ENCODE measurements at regions not wholly inside any gene's neighbourhood (a gene's known extent, or its start where the extent isn't known, plus 50 kb on each side); places are given as distances from the start of the nearest gene placed in this dataset.

GRCh38 chrY:16454799-16455198 lies 1425.2 kb downstream of the CDY2B start:
- Histone ChIP-seq H3K18ac (ENCODE audit: extremely low read depth, low read length) (no peak overlapping the region), H3K9ac (replicated peaks in 1 of 4; ENCODE audit: extremely low read depth in 1 of 4, low read depth in 3 of 4, low read length in 3 of 4) (no peak overlapping the region), H2BK12ac (ENCODE audit: low read depth, low read length) (no peak overlapping the region), H3K23ac (ENCODE audit: insufficient read length) (no peak overlapping the region), H3K4me2 (ENCODE audit: insufficient read depth in 1 of 2, low read depth in 2 of 2, low read length in 2 of 2) (no peak overlapping the region), H3K56ac (replicated peaks; ENCODE audit: insufficient read length, low read depth, low read length) (no peak overlapping the region), H3K27ac (ENCODE audit: low read depth, low read length) (no peak overlapping the region), H4K5ac (ENCODE audit: insufficient read length, low read depth, low read length) (no peak overlapping the region), H4K20me1 (replicated peaks in 1 of 2; ENCODE audit: control insufficient read depth in 1 of 2, insufficient read depth in 2 of 2, low read length in 2 of 2) (no peaks in the 10 kb centered on the region), H2BK120ac (replicated peaks; ENCODE audit: low read depth, low read length) (no peak overlapping the region), H4K91ac (replicated peaks; ENCODE audit: insufficient read length, low read length) (no peak overlapping the region), H4K8ac (ENCODE audit: extremely low read depth, insufficient read depth, low read length) (no peak overlapping the region), H3K79me1 (ENCODE audit: low read depth, low read length) (no peaks in the 10 kb centered on the region), H2AK5ac (ENCODE audit: low read depth, low read length) (no peak overlapping the region), H3K36me3 (ENCODE audit: control insufficient read depth in 2 of 4, insufficient read depth in 4 of 4, low read length in 3 of 4) (no peaks in the 10 kb centered on the region), H3K79me2 (ENCODE audit: control insufficient read depth in 1 of 2, insufficient read depth in 2 of 2, low read length in 2 of 2) (no peaks in the 10 kb centered on the region), H2BK5ac (ENCODE audit: low read depth, low read length) (no peak overlapping the region), H3K23me2 (ENCODE audit: low read depth, low read length) (no peaks in the 10 kb centered on the region), H3K4me3 (ENCODE audit: extremely low read depth in 1 of 4, insufficient read depth in 2 of 4, low read depth in 3 of 4, low read length in 4 of 4) (no peak overlapping the region), H2AFZ (ENCODE audit: low read length) (no peak overlapping the region), H3K4ac (replicated peaks; ENCODE audit: insufficient read length, low read depth, low read length) (no peak overlapping the region), H3K9me3 (ENCODE audit: insufficient read depth in 2 of 2, low read depth in 1 of 2, low read length in 1 of 2) (no peaks in the 10 kb centered on the region), H3K14ac (ENCODE audit: insufficient read length) (no peak overlapping the region), H3K4me1 (replicated peaks in 1 of 4; ENCODE audit: control insufficient read depth in 3 of 4, insufficient read depth in 4 of 4, low read length in 3 of 4) (no peaks in the 10 kb centered on the region), H2BK20ac (ENCODE audit: low read length) (no peak overlapping the region), H3K27me3 (replicated peaks in 1 of 4; ENCODE audit: control insufficient read depth in 3 of 4, extremely low read depth in 1 of 4, insufficient read depth in 3 of 4, low read length in 3 of 4) (no peaks in the 10 kb centered on the region), H2BK15ac (ENCODE audit: low read length) (no peak overlapping the region)
- FAIRE-seq (no peak), DNase-seq (ENCODE audit: low read depth in 1 of 2, low spot score in 2 of 2) (no peak)
- ChIA-PET CTCF (ENCODE audit: partially characterized antibody) (no interaction called here), POLR2A (ENCODE audit: partially characterized antibody) (no interaction called here)
- no peak for TF ChIP-seq EZH2 (IDR thresholded peaks at IDR 0.05; ENCODE audit: low read depth, low read length, severe bottlenecking)
- 95% methylated on average over 2 of the region's 2 CpGs; no CpG with 5 or more reads in 1 of the 2 experiments for WGBS, 2 experiments (ENCODE audit: extremely low coverage in 1 of 2, insufficient coverage in 1 of 2, insufficient read length in 1 of 2, insufficient replicate concordance in 2 of 2, low coverage in 1 of 2, low lambda C conversion rate in 2 of 2, missing lambda C conversion rate in 1 of 2)
